ENCODE measurements at regions not wholly inside any gene's neighbourhood (a gene's known extent, or its start where the extent isn't known, plus 50 kb on each side); places are given as distances from the start of the nearest gene placed in this dataset.

DNA sequence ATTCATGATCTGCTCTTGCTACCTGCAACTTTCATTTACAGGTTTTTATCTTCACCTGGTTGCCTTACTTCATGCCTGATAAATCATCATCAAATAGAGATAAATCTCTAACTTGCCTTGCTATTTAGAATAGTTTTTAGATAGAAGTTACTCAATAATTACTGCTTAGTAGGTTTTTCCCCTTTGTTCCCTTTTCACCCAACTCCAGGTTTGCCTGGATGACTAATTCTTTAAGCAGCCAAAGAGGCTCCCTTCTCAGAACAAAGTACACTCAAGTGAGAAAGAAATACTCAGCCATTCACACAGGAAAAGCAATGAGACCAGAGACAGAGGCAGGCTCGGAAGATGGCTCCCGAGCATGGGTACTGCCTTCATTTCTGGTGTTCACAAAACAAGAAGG is 268.1 kb upstream of the CRBN start:
- TF ChIP-seq, protein P1, sequence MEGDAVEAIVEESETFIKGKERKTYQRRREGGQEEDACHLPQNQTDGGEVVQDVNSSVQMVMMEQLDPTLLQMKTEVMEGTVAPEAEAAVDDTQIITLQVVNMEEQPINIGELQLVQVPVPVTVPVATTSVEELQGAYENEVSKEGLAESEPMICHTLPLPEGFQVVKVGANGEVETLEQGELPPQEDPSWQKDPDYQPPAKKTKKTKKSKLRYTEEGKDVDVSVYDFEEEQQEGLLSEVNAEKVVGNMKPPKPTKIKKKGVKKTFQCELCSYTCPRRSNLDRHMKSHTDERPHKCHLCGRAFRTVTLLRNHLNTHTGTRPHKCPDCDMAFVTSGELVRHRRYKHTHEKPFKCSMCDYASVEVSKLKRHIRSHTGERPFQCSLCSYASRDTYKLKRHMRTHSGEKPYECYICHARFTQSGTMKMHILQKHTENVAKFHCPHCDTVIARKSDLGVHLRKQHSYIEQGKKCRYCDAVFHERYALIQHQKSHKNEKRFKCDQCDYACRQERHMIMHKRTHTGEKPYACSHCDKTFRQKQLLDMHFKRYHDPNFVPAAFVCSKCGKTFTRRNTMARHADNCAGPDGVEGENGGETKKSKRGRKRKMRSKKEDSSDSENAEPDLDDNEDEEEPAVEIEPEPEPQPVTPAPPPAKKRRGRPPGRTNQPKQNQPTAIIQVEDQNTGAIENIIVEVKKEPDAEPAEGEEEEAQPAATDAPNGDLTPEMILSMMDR (IDR thresholded peaks at IDR 0.05) = no peak
- TF ChIP-seq POLR2AphosphoS5 (IDR thresholded peaks at IDR 0.05) (no peak), POLR2A (IDR thresholded peaks at IDR 0.05) (no peak)

All from transverse colon (tissue), 4 donors.